GM21367 (cell line): ENCODE measurements at regions not wholly inside any gene's neighbourhood (a gene's known extent, or its start where the extent isn't known, plus 50 kb on each side); places are given as distances from the start of the nearest gene placed in this dataset.
"Not testable (repeated sequence)": the region's sequence is repeated elsewhere in the genome, so short reads cannot be mapped to it uniquely, and the experiment has no call there.

Experiments used
- ATAC-seq: cut with Tn5 transposase; IDR thresholded peaks from one replicate; pipeline ENCODE4 v1.9.1; 2021; ENCODE audit not compliant: unreplicated experiment

DNA sequence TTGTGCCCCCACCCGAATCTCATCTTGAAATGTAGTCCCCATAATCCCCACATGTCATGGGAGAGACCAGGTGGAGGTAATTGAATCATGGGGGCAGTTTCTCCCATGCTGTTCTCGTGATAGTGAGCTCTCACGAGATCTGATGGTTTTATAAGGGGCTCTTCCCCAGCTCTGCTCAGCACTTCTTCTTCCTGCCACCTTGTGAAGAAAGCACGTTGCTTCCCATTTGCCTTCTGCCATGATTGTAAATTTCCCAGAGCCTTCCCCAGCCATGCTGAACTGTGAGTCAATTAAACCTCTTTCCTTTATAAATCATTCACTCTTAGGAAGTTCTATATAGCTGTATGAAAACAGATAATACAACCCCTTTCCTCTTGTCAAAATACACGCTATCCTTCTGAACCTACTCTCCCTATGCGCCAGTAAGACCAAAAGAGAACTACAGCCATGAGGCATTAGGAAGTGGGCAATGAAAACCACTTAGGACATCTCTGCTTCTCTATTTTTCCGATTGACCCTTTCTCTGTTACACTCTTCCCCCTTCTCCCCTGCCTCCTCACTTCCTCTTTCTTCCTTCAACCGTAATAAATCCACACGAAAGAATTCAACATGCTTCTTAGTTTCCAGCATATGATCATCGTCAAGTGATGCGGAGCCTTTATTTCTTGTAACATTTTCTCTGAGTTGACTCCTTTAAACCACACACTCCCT, 101.2 kb upstream of the WDR11 start:
- no peak for ATAC-seq

DNA sequence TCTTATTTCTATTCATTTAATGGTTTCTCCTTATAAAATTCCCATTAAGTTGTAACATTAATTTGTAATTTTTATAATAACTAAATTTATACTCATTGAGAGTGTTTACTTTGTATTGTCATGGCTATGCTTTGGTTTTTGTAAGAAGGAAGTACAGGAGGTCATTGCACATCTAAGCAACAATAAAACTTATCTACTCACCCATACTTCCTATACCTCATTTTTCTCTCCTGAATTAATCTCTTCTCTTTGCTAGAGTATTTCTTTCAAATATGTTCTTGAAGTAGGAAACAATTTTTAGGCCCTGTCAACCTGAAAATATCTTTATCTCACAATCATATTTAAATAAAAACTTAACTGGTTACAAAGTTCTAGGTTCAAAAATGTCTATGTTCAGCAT, 95.4 kb upstream of the WDR11 start:
- no peak for ATAC-seq

DNA sequence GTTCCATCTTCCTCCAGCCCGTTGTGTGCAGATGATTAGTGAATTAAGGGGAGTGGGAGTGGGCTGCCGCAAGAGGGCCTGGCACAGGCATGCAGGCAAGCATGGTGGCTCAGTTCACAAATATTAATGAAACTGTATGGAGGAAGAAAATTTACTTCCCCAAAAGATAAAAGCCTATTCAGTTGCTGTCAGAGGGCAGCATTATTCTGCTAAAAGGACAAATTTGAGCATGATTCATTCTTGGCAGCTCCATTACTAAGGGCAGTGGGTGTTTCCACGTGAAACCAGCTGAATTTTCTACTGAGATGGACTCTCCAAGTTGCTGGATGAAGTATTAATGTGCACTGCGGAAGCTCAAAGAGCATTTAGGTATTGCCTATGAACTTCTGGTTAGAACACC, 90.9 kb upstream of the WDR11 start:
- ATAC-seq: no peak

DNA sequence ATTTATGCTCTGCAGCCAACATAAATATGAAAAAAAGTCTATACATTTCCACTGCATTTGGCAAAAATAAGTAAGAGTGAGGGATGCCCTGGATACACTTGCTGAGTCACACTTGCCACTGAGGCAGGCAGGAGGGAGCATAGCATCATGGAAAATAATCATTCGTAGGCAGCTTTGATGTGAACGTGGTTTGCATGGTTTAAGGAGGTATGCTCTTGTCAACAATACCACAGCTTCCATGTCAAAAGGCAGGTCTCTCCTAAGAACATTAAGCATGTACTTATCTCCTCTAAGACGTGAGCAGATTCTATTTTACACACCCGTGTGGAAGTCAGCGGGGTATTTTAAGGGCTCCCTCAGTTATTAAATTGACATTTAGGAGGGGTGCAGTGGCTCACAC, 89.2 kb upstream of the WDR11 start:
- no peak for ATAC-seq

DNA sequence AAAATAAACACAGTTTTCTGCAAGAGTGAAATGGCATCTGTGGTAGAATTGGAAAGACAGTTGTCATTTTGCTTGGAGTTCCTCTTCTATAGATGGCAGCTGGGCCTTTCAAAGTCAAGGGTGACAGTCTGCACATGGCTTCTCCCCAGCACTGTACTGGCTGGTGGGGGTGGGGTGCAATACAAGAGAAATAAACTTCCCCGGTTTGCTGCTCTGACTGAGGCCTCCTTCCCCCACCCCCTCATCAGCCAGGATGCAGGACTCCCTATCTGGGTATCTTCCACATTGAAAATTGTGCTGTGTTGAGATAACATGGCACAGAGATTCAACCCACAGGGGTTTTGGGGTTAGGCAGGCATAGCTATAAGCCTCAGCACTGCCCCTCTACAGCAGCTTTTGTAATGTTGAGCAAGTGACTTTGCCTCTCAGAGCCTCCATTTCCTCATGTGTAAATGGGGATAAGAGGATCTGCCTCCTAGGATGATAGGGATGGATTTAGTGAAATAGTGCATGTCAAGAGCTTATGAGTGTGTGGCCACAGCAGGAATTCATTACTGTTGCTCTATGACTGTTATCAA, 85.8 kb upstream of the WDR11 start:
- no peak for ATAC-seq

DNA sequence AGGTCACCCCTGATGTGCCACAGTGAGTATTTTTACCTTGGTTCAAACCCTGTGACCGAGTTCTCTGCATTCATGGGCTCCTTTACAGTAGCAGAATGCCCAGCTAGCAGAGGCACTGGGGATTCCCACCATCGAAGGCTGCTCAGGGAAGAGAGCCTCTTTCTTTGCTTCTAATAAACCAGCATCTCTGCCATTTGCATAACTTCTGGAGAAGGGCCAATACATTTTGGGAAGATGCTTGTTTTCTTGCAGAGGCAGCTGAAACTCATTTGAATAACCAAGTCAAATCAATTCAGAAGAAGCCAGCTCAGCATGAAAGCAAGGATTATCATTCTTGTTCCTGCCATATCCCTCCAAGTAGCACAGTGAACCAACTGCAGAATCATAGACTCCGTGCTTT, 82.9 kb upstream of the WDR11 start:
- ATAC-seq: no peak

DNA sequence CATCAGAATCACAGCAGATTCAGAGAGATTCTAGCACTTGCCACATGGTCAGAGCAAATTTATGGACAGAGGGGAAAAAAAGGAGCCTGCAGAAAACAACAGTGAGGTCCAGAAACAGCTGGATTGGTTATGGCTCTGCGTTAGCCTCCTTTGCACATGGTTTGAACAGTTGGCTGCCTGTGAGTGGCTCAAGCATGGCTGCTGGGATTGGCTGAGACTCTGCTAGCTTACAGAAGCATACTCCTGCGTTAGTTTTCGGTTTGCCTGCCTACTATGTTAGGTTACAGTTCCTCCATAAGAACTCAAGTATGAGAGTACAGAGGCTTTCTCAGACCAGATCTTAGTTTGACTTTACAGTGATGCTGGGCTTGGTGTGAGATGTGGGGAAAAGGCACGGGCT, 80.7 kb upstream of the WDR11 start:
- ATAC-seq: no peak

DNA sequence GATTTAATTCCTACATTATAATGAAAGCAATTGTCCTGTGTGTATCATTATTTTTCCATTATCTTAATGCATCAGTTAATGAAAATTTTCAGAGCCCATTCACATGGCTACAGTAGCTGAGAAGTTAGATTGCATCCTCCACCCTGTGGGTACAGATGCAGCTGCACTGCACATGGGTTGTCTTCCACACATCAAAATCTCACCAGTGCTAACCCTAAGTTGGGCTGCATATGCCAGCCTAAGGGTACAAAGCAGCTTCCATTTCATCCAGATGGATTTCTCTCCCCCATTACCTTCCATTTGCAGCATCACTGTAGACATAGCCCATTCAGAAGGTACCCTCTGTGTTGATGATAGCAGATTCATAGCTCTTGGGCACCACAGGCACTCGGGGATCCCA, 74.7 kb upstream of the WDR11 start:
- no peak for ATAC-seq

DNA sequence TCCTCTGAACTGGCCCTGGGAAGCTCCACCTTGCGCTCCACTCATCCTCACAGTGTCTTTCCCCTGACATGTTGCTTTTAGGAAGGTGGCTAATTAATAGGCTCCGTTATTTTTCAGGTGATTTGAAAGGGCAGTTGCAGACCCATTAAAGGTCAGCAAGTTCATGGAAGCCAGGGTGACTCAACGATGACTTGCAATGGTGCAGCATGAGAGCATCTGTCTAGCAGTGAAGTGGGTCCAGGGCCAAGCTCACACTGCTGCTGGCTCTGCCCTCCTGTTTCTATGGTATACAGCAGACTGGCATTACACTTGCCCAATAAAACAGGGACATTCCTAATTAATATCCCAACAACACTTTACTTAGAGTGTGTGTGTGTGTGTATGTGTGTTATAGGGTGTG, 68.8 kb upstream of the WDR11 start:
- ATAC-seq: no peak

DNA sequence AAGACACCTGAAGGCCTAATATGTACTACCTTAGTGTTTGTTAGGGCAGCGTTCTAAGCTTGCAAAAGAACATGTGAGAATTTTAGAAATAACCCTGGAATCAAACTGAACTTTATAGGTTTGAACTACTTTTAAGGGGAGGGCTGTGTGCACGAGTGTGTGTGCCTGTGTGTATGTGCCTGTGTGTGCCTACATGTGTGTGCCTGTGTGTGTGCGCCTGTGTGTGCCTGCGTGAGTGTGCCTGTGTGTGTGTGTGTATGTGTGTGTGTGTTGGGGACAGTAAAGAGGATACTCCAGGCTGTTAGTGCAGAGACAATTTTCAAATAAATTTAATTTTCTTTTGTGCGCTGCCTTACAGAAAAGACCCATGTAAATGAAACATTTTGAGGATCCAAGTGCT, 68.1 kb upstream of the WDR11 start:
- ATAC-seq: no peak

DNA sequence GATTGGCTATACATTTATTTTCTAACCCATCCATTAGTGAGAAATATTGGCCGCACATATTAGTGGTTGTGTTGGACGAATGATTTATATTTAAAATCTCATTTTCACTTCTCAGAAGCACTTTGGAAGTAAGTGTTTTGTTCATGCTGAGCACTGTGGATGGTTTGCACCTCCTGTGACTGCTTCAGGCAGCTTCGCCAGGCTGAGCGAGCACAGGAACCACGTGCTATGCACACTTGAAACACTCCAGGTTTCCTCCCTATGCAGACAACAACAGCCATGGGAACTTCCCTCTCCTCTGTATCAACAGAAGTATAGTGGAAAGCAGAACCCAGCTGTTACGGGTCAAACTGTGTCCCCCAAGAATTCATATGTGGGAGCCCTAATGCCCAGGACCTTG, 67.3 kb upstream of the WDR11 start:
- no peak for ATAC-seq

DNA sequence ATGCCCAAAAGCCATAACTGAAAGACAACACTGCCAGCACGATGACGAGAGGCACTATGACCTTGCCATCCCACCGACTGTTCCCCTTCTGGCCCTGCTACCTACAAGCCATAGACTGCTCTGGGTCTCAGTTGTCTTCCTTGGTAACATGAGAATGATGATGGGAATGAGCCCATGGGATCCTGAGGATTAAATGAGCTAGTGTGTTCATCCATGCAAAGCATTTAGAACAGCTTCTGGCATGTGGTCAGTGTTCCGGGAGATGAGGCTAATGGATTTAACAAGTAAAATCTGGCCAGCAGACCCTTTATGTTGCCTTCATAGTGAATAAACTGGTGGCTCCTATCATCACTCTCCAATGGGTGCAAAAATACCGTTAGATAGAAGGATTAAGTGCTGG, 62.4 kb upstream of the WDR11 start:
- no peak for ATAC-seq

DNA sequence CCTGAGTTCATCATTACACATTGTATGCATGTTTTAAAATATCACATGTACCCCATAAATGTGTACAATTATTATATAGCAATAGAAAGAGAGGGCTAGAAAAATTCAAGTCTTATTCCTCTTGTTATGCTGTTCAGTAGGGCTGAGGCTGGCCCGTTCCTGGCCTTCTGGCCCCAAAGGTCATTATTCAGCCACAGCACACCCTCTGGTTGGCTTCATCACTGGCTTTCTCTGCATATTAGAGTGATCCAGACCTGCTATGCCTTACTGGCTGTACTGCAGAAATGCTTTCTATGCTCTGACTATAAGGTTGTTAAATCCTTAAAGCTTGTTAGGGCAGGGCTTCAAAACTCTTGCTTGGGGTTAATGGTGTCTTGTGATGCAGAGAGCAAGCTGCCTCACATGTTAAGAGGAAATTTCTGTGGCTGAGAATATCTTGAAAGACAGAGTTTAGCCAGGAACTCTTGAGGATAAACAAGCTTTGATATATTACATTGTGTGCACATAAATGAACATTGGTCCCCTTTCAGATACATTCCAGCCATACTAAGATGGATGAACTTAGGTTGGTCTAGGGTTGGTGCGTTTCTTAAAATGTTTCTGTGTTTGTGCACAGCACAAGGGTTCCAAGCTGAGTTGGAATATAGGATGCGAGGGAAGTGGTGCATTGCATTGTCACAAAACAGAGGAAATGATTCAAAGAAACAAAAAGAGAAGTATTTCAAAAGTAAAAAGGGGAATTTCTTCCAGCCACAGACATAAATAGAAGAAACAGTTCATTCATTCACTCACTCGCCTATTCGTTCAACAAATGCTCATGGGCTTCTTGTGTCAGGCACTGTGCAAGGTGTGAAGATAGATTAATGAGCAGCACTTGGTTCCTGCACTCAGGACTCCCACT, 61.6 kb upstream of the WDR11 start:
- ATAC-seq: no peak

DNA sequence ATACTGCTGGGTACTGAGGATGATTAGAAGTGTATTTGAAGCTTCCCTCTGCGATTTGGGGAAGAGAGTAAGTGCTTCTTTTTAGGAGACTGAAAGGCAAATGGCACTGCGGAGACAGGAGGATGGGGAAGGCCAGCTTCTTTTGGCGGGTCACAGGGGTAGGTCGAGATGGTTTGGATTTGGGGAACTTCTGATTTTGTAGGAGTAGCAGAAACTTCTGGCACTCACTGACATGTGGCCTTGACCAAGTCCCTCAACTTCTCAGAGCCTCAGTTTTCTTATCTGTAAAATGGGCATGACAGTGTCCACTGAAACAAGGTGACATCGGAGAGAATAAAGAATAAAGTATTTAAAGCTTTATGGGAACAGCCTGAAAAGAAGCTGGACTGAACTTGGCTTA, 59.8 kb upstream of the WDR11 start:
- ATAC-seq: no peak

DNA sequence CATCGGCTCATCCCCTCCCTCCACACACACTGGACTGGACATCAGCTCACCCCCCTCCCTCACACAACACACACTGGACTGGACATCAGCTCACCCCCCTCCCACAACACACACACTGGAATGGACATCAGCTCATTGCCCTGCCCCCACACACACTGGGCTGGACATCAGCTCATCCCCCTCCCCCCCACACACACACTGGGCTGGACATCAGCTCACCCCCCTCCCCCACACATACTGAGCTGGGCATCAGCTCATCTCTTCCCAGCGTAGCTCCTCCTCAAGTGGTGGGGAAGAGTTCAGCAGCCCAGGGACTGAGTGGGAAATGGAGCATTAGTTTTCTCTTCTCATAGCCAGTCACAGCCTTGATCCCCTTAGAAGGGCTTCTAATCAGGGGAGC, 58.1 kb upstream of the WDR11 start:
- ATAC-seq: no peak

DNA sequence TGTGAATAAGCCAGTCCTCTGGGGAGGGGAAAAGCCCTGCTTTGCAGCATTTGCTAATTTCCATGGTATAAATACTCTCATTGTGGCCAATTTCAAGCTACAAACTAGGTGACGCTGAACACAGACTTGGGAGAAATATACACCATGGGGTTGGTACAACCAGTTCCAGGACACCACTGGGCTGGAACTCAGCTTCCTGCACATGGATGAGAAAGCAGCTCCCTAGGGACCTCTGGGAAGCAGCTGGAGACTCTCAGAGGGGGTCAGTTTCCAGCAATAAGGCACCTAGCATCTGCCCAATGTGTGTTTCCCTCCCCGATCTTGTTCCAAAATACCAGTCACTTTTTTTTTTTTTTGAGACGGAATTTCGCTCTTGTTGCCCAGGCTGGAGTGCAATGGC, 56.8 kb upstream of the WDR11 start:
- no peak for ATAC-seq

DNA sequence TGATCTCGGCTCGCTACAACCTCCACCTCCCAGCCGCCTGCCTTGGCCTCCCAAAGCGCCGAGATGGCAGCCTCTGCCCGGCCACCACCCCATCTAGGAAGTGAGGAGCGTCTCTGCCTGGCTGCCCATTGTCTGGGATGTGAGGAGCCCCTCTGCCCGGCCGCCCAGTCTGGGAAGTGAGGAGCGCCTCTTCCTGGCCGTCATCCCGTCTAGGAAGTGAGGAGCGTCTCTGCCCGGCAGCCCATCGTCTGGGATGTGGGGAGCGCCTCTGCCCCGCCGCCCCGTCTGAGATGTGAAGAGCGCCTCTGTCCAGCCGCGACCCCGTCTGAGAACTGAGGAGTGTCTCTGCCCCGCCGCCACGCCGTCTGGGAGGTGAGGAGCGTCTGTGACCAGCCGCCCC, 52.9 kb upstream of the WDR11 start:
- ATAC-seq: not testable (repeated sequence)

DNA sequence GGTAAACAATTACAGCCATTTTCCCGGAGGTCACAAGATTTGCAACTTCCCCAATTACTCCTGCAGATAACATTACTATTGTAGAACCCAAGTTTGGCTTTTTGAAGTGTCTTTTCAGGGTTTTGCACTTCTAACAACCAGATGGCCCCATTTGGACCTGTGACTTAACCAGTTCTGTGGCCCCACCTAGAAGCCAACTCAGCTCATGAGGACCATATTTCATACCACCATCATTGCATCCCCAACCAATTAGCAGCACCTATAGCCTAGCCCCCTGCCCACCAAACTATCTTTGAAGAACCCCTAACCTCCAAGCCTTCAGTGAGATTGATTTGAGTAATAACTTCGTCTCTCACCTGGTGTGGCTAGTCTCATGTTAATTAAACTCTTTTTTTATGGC, 51.3 kb upstream of the WDR11 start:
- no peak for ATAC-seq

DNA sequence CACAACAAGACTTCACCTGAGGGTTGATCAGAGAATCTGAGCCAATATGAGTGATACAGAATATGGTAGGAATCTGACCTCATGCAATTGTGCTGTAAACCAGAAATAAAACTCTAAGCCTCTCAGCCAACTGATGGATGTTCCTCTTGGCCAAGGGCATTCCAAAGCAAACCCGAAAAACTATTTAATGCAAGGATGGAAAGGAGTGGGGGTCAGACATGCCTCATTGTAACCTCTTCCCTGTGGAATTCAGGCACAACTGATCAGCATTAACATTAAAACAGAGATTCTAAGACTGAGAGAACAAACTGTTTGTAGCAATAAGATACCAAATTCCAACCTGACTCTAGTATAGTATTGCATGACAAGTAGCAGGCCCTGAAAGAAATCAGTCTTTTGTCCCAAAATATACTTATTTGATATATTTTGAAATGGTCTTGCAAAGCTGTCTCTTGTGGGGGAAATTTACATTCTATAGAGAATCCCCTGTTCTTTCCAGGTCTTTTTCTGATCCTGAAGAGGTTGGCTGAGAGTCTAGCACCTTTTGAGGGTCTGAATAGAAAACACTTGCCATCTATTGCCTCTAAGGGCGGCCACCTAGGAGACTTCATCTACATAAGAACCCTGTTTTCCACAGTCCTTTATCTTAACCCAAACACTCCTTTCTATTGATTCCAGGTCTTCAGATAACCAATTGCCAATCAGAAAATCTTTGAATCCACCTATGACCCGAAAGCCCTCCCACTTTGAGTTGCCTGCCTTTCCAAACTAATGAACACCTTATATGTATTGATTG, 50.4 kb upstream of the WDR11 start:
- no peak for ATAC-seq
